Inflammatory macrophage treated with lipopolysaccharide for 1 hour (primary cell): ENCODE measurements at regions not wholly inside any gene's neighbourhood (a gene's known extent, or its start where the extent isn't known, plus 50 kb on each side); places are given as distances from the start of the nearest gene placed in this dataset.

Experiments
- DNase-seq, 2 donors: peaks; one replicate each; pipeline ENCODE4 v3.0.0-alpha.2; 2020 to 2022

DNA sequence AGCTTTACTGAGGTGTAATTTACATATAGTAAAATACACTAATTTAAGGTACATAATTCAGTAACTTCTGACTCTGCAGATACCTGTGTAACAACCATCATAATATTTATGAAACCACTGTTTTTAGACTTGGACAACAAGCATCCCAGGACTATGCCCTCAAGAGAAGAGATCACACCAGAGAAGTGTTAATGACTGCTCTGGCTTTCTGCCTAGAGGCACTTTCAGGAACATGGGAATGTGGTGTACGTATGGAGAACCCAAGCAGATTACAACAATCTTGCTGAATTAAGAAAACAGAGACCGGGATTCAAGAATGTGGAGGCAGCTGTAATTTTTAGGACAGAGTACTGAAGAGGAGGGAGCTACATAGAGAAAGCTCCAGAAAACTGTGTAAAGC lies 475.2 kb downstream of the LPIN1 start:
- no peak for DNase-seq

DNA sequence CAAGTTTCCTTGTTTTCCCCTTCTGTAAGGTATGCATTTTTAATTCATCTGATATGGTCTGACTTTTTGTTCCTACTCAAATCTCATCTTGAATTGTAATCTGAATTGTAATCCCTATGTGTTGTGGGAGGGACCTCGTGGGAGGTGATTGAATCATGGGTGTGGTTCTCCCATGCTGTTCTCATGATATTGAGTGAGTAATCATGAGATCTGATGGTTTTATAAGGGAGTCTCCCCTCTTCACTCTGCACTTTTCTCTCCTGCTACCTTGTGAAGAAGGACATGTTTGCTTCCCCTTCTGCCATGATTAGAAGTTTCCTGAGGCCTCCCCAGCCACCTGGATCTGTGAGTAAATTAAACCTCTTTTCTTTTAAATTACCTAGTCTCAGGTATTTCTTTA lies 476.1 kb downstream of the LPIN1 start:
- DNase-seq, result no peak

DNA sequence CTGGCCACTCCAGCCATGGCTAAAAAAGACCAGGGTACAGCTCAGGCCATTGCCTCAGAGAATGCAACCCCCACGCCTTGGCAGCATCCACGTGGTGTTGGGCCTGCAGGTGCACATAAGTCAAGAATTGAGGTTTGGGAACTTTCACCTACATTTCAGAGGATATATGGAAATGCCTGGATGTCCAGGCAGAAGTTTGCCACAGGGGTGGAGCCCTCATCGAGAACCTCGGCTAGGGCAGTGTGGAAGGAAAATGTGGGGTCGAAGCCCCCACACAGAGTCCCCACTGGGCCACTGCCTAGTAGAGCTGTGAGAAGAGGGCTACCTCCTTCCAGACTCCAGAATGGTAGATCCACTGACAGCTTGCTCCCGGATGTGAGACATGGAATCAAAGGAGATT lies 477.3 kb downstream of the LPIN1 start:
- no peak for DNase-seq

DNA sequence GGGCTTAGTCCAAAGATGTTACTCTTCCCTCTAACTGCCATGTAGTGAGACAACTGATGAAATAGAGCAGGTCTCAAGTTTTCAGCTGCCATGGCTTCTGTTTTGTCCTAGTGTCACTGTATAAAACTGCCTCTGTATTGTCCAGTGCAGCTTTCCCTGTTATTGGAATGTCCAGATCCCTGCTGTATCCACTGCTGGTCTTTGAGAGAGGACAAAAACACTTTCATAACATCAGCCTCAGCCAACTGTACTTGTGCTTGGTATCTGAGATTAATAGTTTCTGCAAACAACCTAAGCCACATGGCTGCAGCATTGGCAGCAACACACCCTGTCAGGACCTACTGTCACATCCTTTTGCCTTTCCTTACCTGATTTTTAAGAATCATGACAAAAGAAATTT lies 480.2 kb downstream of the LPIN1 start:
- no peak for DNase-seq

DNA sequence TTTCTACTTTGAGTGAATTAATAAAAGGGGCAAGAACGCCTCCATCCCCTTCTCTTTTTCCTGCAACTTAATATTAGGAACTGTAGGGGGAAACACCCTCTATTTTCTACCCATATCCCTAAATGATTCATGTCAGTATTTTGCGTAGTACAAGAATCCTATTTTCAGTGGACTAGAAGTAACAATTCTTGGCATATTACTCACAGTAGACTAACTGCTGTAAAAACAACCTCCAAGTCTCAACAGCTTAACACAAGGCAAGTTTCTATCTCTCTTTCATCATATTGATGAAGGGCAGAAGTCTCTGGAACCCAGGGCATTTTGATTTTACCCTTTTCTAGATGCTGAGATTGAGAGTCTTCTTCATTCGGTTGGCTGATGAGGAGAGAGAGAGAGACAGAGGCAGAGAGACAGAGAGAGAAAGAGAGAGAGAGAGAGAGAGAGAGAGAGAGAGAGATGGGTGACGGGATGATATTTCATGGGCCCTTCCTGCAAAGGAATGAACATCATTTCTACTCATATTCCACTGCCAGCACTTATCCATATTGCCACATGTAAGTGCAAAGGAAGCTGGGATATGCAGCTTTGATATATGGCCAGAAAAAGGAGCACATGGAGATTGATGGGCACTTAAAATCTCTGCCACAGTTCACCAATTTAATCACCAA lies 481.6 kb downstream of the LPIN1 start:
- no peak for DNase-seq

DNA sequence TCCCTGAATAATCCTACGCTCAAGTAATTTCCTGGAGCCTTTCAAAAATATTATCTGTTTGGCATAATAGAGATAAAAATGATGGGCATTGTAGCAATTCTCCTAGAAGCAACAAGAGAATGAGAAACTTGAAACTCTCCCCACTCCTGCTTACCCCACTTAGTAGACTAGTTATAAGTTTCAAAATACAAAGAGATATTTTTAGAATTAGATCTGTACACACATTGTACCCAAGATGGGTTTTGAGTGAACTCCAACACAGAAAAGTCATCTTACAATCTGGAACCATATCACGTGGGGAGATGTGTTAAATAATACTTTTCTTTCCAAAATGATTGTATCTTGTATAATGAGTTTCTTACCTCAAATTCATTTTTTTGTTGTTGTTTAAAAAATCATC lies 484.9 kb downstream of the LPIN1 start:
- DNase-seq, result no peak

DNA sequence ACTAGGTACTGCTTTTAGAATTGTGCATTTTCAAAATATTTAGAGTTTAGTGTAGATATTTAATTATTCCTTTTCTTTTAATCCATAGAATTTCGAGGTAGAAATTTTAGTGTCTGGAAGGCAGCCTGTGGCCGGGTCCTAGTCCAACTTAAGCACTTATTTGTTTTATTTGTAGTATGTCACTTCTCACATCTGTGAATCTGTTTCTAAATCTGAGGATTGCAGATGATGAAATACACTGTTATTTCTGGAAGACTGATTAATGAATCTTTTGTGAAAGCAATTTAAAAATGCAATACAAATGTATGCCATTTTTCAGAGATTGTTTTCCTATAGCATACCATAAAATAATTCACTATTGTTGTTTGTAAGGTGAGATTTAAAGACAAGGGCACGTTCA lies 483.9 kb upstream of the TRIB2 start:
- DNase-seq, result no peak

DNA sequence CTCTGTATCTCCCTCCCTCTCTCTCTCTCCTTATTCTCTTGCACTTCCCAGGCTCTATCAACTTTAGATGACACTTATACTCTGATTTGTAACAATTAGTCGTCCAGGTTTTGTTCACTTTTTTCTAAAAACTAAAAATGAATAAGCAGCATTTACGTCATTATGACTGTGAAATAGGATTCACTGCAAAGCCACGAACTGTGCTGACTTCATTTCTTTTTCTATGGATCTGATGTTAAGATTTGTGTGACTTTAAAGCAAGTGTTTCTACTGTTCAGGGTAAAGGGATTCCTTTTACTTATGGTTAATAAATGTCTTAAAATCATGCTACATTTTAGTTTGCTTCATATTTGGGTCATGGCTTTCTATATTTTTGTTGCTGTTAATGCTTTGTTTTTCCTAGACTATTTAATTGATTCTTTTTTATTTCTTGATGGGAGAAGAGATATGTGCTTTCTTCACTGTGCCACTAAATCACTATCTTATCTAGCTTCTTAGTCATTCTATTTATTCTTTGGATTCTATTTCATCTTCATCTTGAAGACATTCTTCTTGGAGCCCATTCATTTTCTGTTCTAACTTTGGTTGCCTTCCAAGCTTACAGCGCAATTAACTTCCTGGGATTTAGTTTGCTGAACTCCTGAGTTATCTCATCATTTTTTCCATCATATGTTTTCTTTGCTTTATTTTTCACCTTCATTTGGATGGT lies 480.4 kb upstream of the TRIB2 start:
- no peak for DNase-seq

DNA sequence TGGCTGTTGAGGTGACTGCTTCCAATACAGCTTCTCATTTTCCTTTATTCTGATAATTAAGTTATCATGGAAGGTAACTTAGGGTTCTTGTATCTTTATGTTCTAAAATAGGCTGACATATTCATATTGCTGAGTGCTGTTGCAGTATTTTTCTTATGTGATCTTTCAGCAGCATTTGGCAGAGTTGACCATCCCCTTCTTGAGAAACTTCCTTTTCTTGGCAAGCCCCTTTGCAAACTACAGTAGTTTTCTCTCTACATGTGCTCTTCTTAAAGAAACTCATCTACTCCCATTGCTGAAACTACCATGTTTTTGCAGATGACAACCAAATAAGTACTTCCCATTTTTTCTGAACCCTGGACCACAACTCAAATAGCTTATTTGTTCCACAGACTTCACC lies 476.5 kb upstream of the TRIB2 start:
- DNase-seq, result no peak

DNA sequence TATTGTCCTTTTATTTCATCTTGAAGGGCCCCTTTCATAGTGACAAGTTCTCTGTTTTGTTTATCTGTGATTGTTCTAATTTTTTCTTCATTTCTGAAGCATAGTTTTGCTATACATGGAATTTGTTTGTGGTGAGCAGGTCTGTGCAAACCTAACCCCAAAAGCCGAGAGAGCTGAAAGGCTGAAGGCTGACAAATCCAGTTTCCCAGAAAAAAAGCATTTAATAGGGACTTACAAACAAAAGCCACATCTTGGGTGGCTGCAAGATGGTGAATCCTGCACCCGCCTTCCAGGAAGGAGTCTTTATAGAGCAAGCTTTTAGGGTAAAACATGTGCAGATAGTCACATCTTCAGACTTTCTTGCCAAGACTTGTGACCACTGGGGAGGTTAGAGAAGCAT lies 473.4 kb upstream of the TRIB2 start:
- no peak for DNase-seq

DNA sequence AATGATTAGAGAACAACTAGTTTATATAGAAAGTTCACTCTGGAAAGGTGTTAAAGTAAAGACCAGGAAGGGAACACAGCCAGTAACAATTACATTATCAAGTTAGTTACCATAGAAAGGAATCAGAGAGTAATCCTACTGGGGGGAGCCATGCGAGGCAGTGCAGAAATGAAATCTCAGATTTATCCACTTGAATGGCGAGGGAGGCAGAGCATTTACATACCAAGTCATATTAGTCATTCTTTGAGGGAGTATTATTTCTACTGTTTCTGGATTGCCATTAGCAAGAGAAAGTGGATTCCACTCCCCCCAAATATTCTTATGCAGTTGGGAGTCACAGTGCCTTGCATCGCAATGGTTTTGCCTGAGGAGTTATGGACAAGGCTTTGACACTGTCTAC lies 472.7 kb upstream of the TRIB2 start:
- DNase-seq, result no peak

DNA sequence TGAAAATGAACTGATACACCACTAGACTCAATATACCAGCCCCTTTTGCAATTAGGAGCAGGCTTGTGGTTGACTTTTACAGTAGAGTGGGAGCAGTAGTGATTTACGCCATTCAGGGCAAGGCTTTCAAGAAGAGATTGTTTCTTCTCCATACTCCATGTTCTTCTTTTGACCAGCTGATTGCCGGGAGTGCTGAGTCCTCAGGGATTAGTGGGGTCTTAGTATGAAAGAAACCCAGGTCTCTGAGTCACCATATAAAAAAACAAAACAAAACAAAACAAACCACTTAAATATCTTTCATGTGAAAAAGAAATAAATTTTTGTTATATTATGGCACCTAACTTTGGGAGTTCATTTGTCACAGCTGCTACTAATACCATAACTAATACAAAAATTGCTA lies 465.6 kb upstream of the TRIB2 start:
- no peak for DNase-seq

DNA sequence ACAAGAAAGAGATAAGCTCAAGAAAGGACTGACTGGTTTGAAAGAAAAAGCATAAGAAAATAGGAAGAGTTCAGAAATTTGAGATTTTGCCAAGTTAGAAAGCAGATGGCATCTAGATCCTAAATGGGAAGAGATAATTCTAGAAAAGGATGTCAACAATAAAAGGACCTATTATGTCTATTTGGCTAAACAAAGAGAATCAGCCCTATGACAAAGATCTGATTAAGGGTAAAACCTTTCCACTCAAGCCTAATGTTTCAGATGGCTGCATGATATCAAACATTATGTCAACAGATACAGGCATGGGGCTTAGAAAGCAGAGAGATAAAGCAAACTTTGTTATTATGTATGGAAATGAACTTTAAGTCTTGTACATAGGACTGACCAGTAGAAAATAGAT lies 465.0 kb upstream of the TRIB2 start:
- DNase-seq, result no peak

DNA sequence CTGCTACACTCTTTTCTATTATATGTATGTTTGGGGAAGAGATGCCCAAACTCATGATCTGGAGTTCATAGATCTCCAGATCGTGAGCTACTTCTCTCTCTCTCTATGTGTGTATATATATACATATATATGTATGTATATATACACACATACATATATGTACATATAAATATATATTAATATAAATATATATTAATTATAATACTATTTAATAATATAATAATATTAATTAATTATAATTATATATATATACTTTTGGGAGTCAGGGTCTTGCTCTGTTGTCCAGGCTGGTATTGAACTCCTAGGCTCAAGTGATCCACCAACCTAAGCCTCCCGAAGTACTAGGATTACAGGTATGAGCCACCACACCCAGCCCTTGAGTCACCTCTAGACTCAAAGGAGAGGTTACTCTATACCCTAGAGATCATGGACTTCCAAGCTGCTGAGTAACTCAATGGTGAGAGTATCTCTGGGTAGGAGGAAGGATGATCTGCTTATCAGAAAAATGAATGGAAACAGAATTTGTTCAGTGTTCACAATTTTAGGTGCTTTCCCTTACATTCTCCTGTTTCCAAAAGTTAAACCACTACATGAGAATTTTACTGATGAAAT lies 463.5 kb upstream of the TRIB2 start:
- no peak for DNase-seq

DNA sequence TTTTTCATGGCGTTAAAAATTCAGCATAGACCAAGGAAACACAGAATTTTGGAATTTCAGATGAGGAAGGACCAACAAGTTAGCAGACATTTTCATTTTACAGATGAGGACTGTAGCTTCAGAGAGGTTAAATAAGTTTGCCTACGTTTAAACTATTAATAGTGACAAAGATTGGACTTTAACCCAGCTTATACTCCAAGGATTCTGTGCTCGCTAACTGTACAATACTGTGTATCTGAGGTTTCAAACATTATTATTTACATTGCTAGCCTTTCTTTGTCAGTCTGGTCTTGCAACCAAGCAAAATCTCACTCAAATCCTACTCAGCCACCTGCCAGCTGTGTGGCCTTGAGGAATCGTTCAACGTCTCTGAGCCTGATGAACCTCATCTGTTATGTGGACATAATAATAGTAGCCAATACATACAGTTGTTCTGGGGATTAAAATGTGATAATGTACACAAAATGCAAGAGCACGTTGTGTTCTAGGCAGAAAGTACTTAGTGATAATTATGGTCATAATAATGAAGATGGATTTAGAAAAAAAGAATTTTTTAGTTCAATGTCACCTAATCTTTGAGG lies 462.4 kb upstream of the TRIB2 start:
- DNase-seq, result no peak

DNA sequence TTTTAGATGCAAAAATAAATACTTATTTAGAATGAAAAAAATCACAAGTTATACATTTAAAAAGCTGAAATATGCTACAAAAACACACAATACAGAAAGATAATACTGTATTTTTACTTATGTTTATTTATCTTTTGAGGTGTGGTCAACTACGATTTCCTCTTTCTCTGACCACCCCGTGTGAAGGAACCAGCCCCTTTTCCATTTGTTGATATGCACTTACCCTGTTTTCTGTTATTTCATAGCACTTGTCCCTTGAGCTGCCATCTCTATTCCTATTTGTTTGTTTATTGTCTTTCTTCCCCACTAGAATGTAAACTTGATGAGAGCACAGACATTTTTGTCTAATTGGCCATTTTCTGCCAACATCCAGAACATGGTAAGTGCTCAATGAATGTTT lies 460.5 kb upstream of the TRIB2 start:
- no peak for DNase-seq

DNA sequence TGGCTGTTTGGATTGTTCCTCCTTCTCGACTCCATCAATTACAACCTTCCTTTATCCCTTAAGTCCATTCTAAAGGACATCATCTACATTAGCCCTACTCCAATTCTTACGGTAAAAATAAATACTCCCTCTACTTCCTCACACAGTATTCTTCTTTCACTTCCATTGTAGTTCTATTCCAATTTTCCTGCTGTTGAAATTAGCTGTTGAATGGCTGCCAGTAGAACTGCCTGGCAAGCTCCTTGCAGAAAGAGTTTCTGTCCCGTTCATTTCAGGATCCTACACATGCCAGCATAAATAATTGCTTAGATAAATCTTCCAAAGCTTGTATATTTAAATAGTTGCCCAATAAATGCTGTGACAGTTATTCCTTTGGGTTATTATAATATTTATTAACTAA lies 459.3 kb upstream of the TRIB2 start:
- DNase-seq, result no peak

DNA sequence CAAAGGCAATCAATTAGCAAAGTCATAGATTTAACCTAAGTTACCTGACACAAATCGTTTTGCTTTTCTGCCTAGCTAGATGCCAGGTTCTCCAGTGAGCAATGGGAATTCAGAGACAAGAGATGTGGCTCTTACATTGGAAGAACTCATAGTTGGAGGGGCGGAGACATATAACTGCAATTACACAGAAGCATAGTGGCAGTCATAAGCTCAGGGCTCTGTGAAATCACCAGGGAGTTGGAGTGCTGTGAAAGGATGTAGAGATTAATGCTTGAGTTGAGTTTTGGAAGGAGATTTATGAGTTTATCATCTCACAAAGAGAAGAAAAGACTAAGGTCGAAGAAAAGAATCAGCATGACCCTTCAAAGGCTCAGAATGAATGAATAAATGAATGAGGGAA lies 457.2 kb upstream of the TRIB2 start:
- no peak for DNase-seq

DNA sequence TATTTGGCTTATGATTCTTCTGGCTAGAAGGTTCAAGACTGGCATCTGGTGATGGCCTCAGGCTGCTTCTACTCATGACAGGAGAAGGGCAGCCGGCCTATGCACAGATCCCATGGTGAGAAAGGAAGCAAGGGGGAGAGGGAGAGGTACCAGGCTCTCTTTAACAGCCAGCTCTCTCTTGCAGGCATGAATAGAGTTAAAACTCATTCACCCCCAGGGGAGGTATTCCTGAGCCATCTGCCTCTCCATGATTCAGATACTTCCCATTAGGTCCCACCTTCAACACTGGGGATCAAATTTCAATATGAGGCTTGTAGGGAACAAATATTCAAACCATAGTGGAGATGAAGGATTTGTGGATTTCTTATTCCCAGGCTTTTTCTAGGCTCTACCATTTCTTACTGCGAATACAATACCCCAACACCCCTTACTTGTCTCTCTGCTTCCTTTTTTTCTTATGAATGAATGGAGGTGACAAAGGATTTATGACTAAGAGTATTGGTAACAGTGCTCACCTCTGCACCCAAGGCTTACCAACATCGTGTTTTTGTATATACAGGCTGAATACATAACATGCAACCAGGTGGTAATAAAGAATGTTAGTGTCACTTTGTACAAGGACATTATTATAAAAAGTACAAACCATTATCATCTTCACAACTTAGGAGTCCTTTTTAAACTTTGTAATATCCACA lies 454.6 kb upstream of the TRIB2 start:
- no peak for DNase-seq

DNA sequence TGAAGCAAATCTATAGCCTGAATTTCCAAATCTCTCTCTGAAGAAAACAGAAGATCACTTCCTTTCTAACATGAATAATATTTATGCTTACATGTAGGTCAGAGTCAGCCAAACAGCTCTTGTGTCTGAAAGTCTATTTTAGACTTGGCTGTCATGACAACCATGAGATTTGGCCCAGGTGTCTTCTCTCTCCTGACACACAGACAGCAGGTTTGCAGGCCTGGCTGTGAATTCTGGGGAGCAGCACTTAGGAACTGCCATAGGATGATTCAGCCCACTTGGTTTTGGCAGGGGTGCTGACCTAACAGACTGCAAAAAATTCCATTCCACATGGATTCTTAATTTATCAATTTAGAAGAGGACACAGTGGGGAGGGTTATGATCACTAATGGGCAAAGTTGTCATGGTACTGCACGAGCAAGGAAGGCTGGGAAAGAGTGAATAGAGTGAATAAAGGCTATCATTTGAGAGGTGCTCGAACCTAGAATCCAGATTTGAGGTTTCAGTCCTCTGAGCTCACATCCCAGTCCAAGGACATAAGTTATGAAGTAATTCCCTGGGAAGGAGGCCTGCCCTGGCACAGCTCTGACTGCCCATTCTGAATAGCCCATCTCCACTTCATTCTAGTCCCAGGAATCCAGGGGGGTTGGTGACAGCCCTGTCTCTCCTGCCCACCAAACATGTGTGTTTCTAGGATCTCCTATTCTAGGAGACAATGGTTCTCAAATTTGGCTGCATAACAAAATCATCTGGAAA lies 453.9 kb upstream of the TRIB2 start:
- no peak for DNase-seq

DNA sequence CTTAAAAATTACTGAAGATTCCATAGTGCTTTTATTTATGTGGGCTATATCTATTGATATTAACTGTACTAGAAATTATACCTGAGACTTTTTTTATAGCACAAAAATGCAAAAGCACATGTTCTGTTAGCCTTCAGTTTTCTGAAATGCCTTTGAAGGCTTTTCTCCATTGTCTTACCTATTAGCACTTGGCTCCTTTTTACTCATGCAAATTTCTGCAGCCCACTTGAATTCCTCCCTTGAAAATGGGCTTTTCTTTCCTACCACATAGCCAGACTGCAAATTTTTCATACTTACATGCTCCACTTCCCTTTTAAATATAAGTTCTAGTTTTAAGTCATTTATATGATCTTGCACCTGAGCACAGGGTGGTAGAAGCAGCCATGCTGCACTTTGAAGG lies 453.0 kb upstream of the TRIB2 start:
- DNase-seq, result no peak

DNA sequence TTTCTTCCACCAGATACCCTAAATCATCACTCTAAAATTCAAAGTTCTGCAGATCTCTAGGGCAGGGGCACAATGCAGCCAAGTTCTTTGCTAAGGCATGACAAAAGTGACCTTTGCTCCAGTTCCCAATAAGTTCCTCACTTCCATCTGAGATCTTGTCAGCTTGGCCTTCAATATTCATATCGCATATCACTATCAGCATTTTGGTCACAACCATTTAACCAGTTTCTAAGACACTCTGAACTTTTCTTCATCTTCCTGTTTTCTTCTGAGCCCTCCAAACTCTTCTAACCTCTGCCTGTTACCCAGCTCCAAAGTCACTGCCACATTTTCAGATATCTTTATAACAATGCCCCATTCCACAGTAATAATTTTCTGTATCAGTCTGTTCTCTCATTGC lies 452.6 kb upstream of the TRIB2 start:
- no peak for DNase-seq

DNA sequence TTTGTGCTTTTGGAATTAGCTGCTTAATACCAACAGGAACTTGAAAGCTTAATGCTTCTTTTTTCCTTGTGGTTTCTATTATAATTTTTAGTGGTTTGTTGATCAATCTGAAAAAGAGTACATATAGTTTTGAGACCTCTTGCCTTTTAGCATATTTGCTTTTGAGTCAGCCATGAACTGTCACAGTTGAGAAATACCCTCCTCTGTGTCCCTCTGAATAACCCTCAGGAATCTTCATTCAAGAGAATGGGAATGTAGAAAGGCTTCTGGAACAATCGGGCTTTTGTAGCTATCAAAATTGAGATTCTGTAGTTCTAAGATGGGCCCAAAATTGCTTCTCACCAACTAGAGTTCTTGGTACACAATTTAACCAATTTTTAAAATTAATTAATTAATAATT lies 451.1 kb upstream of the TRIB2 start:
- DNase-seq, result no peak
